Esophagus muscularis mucosa (tissue), 4 donors: ENCODE measurements at regions not wholly inside any gene's neighbourhood (a gene's known extent, or its start where the extent isn't known, plus 50 kb on each side); places are given as distances from the start of the nearest gene placed in this dataset.

Experiments used
- DNase-seq: peaks from one replicate; pipeline ENCODE4 v3.0.0-alpha.2; 2017; ENCODE audit errors: extremely low spot score
- H3K27ac ChIP-seq, 4 donors: fragments of 200-600 bp; sonication (generic); replicated peaks in 1 of 4; 1 replicate in 3 of 4; 2 replicates in 1 of 4; pipeline ENCODE4 v1.5.1; 2016 to 2019; ENCODE audit warnings: mild to moderate bottlenecking in 1 of 4
- H3K27me3 ChIP-seq, 4 donors: fragments of 200-600 bp; sonication (generic); one replicate each; pipeline versions ENCODE4 v1.5.1 to v1.6.0; 2016 to 2019
- H3K36me3 ChIP-seq, 4 donors: fragments of 200-600 bp; sonication (generic); one replicate each; pipeline ENCODE4 v1.5.1; 2016 to 2019
- H3K4me1 ChIP-seq, 4 donors: fragments of 200-600 bp; sonication (generic); one replicate each; pipeline ENCODE4 v1.5.1; 2016 to 2019
- H3K4me3 ChIP-seq, 4 donors: fragments of 200-600 bp; sonication (generic); 1 replicate in 2 of 4; 2 replicates in 2 of 4; pipeline ENCODE4 v1.5.1; 2016 to 2019; ENCODE audit warnings: mild to moderate bottlenecking in 4 of 4, moderate library complexity in 1 of 4
- H3K9me3 ChIP-seq, 4 donors: fragments of 200-600 bp; sonication (generic); 1 replicate in 3 of 4; 2 replicates in 1 of 4; pipeline ENCODE4 v1.5.1; 2016 to 2019
- CTCF ChIP-seq, 3 experiments: fragments of 200-600 bp in 2 of 3; fragments of 450-650 bp in 1 of 3; sonication (generic) in 2 of 3; IDR thresholded peaks; one replicate each; pipeline ENCODE4 v1.5.1; 2017 to 2019; ENCODE audit warnings: antibody characterized with exemption in 3 of 3, mild to moderate bottlenecking in 2 of 3, moderate library complexity in 1 of 3
- EP300 ChIP-seq: sonication (generic); formaldehyde crosslinking; IDR thresholded peaks from one replicate; pipeline ENCODE4 v1.6.1; 2017; ENCODE audit warnings: antibody characterized with exemption
- POLR2A ChIP-seq: fragments of 450-650 bp; IDR thresholded peaks from one replicate; pipeline ENCODE4 v1.6.1; 2017; ENCODE audit warnings: antibody characterized with exemption, moderate library complexity, mild to moderate bottlenecking, low read depth
- POLR2AphosphoS5 ChIP-seq, 2 donors: sonication (generic); formaldehyde crosslinking; IDR thresholded peaks; one replicate each; pipeline ENCODE4 v1.6.1; 2017; ENCODE audit warnings: antibody characterized with exemption in 2 of 2
- WGBS: methylation state at CpG from one replicate; pipeline ENCODE4 v1.1.5; 2018; 5-methylcytosine and 5-hydroxymethylcytosine counted together
- intact Hi-C: fragments of 100-400 bp; cut with DNase I; formaldehyde crosslinking; loops from one replicate; pipeline ENCODE4 v1.15.1; 2023

DNA sequence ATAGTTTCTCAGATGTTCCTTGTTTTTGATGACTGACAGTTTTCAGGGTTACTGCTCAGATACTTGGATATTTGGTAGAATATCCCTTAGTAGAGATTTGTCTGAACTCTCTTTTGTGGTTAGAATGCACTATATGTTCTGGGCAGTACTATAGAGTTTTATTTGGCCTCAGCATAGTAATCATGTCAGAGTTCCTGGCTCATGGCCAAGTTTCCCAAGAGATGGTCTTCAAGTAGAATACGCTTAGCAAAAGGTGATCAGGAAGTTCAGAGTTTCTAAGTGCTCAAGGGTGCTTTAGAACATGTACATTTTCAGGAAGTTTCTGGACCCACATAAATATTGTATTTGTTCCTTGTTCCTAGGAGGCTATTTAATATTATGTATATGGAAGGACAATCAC lies 1209.7 kb upstream of the GJE1 start:
- H3K27ac ChIP-seq, result no peak overlapping the region
- no peaks in the 10 kb centered on the region for H3K27me3 ChIP-seq
- WGBS, result 63% methylated on average over 1 of the region's 1 CpG
- TF ChIP-seq POLR2AphosphoS5 (IDR thresholded peaks at IDR 0.05) (no peak), POLR2A (no peak), EP300 (no peak), CTCF (IDR thresholded peaks at IDR 0.05) (no peak)
- H3K9me3 ChIP-seq, result no peaks in the 10 kb centered on the region
- intact Hi-C loops, result loop anchor here (10.0 kb wide), 1 partner anchor 1558 kb away; no protein-coding TSS in a partner anchor
- no peak for DNase-seq
- H3K36me3 ChIP-seq, result no peaks in the 10 kb centered on the region
- no peak overlapping the region for H3K4me3 ChIP-seq
- H3K4me1 ChIP-seq, result no peaks in the 10 kb centered on the region

- H3K4me1 ChIP-seq, result no peaks in the 10 kb centered on the region
- peaks cover 0 to 5% (median 0%) of the 10 kb centered on the region in 4 donors for H3K9me3 ChIP-seq
- no peak for DNase-seq
- no peaks in the 10 kb centered on the region for H3K27me3 ChIP-seq
- H3K36me3 ChIP-seq, result no peaks in the 10 kb centered on the region
- H3K4me3 ChIP-seq, result no peak overlapping the region
- intact Hi-C loops, result loop anchor here (10.0 kb wide), 1 partner anchor 1557 kb away; no protein-coding TSS in a partner anchor
- no peak overlapping the region for H3K27ac ChIP-seq
- WGBS, result 58% methylated on average over 4 of the region's 4 CpGs
- TF ChIP-seq POLR2AphosphoS5 (IDR thresholded peaks at IDR 0.05) (no peak), CTCF (IDR thresholded peaks at IDR 0.05) (peak; percentile 49 to 65 (median 53))
Observed at GRCh38 chr6:140921366-140922226, 1211.1 kb upstream of the GJE1 start.

- intact Hi-C loops, result no loop called here
- H3K4me1 ChIP-seq, result peaks cover 0 to 7% (median 5%) of the 10 kb centered on the region in 4 donors
- H3K36me3 ChIP-seq, result no peaks in the 10 kb centered on the region
- no peak overlapping the region for H3K4me3 ChIP-seq
- no peak overlapping the region for H3K27ac ChIP-seq
- TF ChIP-seq EP300 (no peak), POLR2A (no peak), CTCF (IDR thresholded peaks at IDR 0.05) (no peak)
- H3K27me3 ChIP-seq, result no peaks in the 10 kb centered on the region
- 79% methylated on average over 2 of the region's 2 CpGs for WGBS
- peaks cover 0 to 5% (median 0%) of the 10 kb centered on the region in 4 donors for H3K9me3 ChIP-seq
- no peak for DNase-seq
Observed at GRCh38 chr6:140917911-140918310, 1214.8 kb upstream of the GJE1 start.

DNA sequence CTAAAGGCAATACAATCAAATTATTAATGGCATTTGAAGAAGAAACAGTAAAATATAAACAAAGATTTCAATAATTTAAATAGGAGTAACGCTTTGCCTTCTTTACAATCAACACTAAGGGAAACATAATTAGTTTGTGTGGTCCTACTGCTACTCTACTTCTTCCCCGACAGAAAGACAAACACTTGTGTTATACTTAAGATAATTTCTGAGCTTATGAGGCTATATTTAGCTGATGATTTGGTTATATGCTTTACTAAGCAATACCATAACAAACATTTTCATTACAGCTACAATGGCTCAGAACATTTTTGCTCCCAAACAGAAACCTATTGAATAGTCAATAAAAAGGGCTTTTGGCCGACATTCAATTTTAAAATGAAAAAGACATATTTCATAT lies 1217.2 kb upstream of the GJE1 start:
- H3K4me1 ChIP-seq, result peaks cover 0 to 7% (median 5%) of the 10 kb centered on the region in 4 donors
- no peaks in the 10 kb centered on the region for H3K27me3 ChIP-seq
- H3K27ac ChIP-seq, result no peak overlapping the region
- 64% methylated on average over 3 of the region's 3 CpGs for WGBS
- H3K9me3 ChIP-seq, result peaks cover 0 to 5% (median 0%) of the 10 kb centered on the region in 4 donors
- no peak overlapping the region for H3K4me3 ChIP-seq
- H3K36me3 ChIP-seq, result no peaks in the 10 kb centered on the region
- no peak for DNase-seq
- no peak for TF ChIP-seq POLR2A
- TF ChIP-seq CTCF (IDR thresholded peaks at IDR 0.05), result no peak
- no peak for TF ChIP-seq POLR2AphosphoS5 (IDR thresholded peaks at IDR 0.05)
- no peak for TF ChIP-seq EP300
- intact Hi-C loops, result no loop called here

DNA sequence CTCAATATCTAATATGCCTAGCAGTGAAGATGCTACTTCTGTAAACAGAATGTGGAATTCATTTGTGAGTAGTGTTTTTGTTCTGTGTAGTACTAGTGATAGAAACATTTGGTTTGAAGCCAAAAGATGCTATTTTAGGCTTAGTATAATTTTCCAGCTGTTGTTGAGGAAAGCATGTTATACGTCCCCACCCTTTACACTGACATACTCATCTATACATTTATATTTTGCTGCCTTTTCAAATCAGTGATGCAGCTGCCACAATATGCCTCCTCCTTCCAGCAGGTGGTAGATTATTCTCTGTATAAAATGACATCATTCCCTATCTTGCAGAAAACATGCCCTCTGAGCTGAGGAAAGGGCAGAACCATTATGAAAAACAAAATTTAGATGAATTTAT lies 1217.6 kb upstream of the GJE1 start:
- peaks cover 0 to 7% (median 5%) of the 10 kb centered on the region in 4 donors for H3K4me1 ChIP-seq
- H3K9me3 ChIP-seq, result peaks cover 0 to 5% (median 0%) of the 10 kb centered on the region in 4 donors
- 12% methylated on average over 1 of the region's 1 CpG for WGBS
- H3K27ac ChIP-seq, result no peak overlapping the region
- H3K4me3 ChIP-seq, result no peak overlapping the region
- no peaks in the 10 kb centered on the region for H3K27me3 ChIP-seq
- intact Hi-C loops, result no loop called here
- H3K36me3 ChIP-seq, result no peaks in the 10 kb centered on the region
- no peak for DNase-seq
- TF ChIP-seq CTCF (IDR thresholded peaks at IDR 0.05), result peak in 1 of 3 experiments; percentile 10
- TF ChIP-seq EP300, result no peak
- no peak for TF ChIP-seq POLR2A
- TF ChIP-seq POLR2AphosphoS5 (IDR thresholded peaks at IDR 0.05), result no peak
